Stimulated activated CD8-positive, alpha-beta memory T cell treated with anti-CD3 and anti-CD28 coated beads, Interleukin-7, amount 100 ng/mL, for 4 hours (primary cell): ENCODE measurements at regions not wholly inside any gene's neighbourhood (a gene's known extent, or its start where the extent isn't known, plus 50 kb on each side); places are given as distances from the start of the nearest gene placed in this dataset.

ENCODE experiments used
- DNase-seq, 2 donors: peaks; one replicate each; pipeline ENCODE4 v3.0.0-alpha.2; 2020; ENCODE audit warnings: low read depth in 2 of 2

DNA sequence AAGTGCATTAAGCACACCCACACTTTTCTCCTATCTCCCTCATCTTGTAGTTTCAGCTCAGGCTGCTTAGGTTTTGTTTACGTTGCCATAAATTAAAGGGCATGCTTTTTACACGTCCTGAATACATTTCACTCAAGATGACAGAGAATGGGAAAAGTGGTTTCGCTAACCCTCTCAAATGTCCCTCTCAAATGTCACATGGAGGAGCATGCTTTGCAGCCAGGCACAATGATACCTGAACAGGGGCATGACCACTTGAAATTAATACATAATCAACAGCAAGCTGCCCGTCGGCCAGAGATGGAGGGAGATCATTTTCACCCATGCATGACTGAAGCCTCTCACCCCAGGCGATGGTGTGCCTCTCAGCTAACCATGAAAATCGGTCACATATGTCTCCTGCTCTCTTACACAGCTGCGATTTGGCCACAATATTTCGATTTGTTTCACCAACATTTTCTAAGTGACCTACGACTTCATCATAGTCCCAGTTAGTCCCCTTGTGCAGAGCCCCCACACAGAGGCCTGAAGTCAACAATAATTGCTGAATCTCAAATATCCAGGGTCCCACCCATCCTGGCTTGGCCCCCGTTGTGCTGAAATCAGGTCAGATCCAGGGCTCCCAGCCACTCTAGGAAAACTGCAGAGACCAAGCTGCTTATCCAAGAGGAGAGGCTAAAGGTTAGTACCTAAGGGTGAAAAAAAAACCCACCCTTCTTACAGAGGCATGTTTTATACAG, 373.9 kb upstream of the NFE2L3 start:
- DNase-seq, result no peak

DNA sequence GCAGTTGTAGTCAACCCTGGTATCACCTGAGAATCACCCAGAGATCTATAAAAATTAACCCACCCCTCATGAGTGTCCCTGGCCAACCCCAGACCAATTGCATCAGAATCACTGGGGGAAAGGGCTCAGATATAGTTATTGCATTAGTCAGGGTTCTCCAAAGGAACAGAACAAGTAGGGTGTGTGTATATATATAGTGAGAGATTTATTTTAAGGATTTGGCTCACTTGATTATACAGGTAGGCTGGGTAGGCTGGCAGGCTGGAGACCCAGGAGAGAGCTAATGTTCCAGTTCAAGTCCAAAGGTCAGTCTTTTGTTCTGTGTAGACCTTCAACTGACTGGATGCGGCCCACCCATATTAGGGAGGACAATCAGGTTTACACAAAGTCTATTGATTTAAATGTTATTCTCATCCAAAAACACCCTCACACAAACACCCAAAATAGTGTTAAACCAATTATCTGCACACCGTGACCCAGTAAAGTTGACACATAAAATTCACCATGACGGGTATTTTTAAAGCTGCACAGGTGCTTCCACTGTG, 372.9 kb upstream of the NFE2L3 start:
- no peak for DNase-seq

DNA sequence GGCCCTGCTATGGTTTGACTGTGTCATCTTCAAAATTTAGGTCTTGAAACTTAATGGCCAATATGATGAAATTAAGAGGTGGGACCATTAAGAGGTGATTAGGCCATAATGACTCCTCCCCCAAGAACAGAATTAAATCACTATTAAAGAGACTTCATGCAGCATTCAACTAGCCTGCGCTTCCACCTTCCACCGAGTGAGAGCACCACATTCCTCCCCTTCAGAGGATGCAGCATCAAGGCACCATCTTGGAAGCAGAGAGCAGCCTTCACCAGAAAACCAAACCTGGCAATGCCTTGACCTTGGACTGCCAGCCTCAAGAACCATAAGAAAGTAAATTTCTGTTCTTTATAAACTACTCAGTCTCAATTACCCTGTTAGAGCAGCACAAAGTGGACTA, 371.1 kb upstream of the NFE2L3 start:
- DNase-seq, result no peak

DNA sequence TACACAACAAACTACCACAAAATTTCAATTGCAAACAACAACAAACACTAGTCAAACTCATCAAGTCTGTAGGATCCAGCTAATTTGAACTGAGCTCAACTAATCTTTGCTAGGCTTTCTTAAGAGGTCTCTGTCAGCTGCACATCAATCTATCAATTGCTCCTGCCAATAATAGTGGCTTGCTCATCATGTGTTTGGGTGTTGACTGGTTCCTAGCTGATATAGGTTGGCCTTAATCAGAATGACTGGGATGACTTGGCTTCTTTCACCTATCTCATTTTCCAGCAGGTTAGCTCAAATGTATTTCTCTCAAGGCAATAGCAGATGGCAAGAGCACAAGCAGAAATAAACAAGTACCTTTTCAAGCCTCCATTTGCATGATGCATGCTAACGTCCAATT, 370.3 kb upstream of the NFE2L3 start:
- DNase-seq, result no peak

DNA sequence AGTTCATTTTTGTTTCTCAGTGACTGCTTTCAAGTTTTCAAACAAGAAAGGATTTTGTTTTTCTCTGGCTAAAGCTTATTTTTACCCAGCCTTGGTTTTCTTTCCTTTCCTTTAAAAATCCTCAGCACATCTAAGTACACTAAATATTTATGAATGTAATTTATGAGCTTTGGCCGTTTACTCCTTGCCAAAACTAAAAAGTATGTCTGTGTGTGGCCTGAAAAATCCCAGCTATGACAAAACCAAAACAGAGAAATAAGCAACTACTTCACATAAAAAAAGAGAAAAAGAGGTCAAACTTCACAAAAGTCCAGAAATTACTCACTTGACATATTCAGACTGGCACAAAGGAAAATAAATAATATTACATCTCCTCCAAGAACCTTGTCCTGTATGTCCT, 365.1 kb upstream of the NFE2L3 start:
- no peak for DNase-seq

DNA sequence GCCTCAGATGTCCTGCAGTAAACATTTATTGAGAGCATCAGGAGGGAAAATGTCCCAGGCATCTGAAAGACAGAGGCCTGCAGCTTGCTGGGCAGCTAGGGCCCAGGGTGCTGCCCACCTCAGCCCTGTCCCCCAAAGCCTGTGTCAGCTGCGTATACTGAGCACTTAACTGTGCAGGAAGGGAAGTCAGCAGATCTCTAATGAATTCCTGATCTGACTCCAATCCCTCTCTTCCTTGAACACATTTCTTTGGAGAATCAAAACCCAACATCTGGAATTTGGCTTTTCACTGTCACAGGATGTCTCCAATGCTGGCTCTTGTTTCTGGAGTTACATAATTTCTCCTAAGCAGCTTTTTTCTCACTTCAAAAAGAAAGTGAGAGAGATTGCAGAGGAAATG, 364.7 kb upstream of the NFE2L3 start:
- DNase-seq, result no peak

DNA sequence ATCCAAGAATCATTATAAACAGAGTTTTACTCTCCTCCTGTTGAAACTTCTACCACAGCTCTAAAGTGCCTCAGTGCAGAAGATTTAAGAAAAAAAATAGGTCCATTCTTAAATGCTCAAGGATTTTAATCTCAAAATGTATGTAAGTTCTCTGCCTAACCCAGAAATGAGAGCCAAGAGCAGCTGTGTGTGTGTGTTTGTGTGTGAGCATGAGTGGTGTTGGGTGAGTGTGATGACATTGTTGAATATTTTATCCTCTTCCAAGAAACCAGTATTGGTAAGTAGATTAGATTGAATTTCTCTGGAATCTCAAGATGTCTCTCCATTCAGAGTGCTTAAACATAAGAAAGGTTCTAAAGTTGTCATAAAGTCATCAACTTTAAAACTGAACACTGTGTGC, 363.6 kb upstream of the NFE2L3 start:
- no peak for DNase-seq

DNA sequence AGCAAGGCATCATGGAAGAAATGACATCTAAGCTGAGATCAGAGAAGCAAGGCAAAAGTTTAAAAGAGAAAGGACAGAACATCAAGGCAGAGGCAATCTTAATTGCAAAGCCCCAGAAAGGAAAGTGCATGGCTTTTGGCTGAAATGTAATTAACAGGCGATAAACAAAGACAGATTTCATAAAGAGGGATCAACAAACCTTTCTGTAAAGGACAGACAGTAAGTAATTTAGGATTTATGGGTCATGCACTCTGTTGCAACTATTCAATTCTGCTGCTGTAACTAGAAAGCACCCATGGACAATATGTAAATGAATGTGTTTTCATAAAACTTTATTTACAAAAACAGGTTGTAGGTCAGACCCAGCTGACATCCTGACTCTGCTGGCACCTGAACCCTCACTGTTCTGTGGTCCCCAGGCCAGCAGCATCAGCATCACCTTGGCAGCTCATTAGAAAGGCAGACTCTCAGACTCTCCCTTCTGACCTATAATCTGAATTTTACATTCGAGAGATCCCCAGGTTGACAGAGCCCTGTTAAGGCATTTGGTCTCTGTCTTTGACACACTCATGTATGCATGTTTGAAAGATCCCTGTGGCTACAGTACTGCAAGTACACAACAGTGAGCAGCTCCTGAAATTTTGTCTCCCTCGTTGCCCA, 362.9 kb upstream of the NFE2L3 start:
- no peak for DNase-seq

DNA sequence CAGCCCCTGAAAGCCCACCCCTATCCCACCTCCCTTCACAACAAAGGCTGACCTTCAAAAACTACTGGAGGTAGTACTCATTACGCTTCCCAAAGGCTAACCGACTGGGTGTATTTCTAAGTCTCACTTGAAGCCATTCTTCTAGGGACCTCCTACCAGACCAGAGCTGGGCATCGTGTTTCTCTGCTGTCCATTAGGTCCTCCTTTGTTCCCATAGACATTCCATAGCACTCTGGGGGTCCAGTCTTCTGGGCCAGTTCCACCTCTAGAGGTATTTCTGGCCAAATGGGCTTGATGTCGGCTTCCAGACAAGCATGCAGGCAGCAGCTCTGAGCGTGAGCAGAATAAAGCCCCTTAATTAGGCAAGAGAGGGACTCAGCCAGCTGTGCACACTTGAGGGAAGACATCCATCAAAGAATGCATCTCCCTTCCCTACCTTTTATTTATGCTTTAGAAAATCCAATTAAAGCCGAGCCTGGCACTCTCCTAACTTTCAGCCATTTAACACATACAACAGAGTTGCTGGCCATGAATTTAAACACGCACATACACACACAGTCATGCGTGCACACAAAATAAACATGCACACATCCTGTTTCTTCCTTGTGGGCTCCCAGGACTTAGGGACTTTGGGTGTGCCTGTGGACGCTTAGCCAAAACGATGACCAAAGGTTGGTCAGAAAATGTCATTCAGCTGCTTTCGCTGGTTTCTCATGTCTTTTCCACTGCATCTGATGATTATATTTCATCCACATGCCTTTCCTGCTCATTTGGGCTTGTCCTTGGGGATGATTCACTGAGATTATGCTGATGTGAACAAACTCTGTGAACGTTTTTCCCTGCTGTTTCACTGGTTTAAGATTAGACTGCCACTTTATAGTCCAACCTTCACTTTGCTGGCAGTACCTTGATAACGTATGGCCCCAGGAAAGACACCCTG, 362.0 kb upstream of the NFE2L3 start:
- DNase-seq, result no peak

DNA sequence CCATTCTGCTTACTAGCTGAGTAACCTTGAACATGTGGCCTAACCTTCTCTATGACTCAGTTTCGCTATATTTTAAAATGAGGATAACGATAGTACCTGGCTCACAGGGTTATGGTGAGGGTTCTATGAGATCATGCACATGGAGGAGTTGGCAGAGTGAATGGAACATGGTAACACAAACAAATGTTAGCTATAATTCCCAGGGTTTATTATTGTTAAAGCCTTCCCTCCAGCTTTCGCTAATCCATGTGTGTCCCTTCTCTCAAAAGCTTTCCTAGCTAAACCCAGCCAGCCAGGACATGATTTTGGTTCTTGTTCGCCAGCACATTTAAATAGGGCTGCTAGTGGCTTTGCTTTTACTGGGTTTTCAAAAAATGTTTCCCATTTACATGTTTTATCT, 361.0 kb upstream of the NFE2L3 start:
- no peak for DNase-seq

DNA sequence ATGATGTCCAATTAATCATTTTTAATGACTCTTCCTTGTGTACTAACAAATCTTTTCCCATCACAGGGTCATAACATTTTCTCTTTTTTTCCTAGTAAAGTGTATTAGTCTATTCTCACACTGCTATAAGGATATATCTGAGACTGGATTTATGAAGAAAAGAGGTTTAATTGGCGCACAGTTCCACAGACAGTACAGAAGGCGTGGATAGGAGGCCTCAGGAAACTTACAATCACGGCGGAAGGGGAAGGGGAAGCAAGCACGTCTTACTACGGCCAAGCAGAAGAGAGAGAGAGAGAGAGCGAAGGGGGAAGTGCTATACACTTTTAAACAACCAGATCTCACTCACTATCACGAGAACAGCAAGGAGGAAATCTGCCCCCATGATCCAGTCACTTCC, 359.4 kb upstream of the NFE2L3 start:
- DNase-seq, result no peak

DNA sequence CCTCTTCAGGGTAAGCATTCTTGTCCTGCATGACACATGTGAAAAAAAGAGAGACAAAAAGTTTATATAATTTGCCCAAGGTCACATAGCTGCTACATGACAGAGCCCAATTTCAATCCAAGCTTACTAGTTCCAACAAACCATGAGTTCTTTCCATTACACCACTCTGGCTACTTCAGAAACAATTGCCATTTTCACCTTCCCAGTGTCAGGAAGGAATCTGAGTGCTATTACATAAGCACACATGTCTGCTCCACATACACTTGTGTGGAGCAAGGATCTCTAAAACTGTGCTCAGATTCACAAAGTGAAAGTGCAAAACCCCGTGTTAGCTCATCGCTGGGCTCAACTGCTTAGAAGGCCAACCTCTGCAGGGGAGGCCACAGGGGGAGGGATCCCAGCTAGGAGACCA, 356.2 kb upstream of the NFE2L3 start:
- DNase-seq, result no peak

DNA sequence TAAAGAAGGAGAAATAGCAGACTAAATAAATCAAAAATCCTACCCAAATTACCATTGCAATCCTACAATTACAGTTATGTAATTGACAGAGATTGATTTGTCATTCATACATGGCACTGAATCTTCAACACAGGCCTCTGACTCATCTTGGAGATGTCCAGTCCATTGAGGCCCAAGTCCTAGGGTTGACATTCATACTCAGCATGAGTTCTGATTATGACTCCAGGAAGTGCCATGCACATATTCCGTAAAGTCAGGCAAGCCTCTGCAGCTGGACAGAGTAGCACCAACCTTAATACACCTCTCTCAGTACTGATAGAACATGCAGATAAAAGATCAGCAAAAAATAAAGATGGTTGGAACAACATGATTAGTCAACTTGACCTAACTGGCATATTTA, 353.7 kb upstream of the NFE2L3 start:
- no peak for DNase-seq

DNA sequence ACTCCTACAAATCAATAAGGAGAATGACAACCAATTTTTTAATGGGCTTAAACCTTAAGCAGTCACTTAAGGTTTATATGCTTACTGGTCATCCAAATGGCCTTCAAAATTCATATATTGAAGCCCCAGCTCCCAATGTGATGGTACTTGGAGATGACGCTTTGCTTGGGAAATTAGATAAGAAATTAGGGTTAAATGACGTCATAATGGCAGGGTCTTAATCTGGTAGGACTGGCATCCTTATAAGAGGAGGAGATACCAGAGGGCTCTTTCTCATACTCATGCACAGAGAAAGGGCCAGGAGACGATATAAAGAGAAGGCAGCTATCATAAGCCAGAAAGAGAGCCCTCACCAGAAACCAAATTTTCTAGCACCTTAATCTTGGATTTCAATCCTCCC, 350.8 kb upstream of the NFE2L3 start:
- no peak for DNase-seq

DNA sequence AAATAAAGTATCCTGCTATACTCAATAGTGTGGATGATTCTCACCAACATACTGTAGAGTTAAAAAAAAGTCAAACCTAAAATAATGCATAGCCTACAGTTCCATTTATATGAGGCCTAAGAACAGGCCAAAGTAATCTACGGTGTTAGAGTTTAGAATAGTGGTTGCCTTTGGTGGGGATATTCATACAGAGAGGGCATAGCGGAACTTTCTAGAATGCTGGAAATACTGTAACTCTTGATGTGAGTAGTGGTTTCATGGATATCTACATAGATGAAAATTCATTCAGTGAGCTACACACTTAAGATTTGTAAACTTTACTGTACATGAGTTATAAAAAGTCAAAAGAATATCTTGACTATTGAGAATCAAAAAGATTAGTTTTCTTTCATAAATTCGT, 349.9 kb upstream of the NFE2L3 start:
- DNase-seq, result no peak

DNA sequence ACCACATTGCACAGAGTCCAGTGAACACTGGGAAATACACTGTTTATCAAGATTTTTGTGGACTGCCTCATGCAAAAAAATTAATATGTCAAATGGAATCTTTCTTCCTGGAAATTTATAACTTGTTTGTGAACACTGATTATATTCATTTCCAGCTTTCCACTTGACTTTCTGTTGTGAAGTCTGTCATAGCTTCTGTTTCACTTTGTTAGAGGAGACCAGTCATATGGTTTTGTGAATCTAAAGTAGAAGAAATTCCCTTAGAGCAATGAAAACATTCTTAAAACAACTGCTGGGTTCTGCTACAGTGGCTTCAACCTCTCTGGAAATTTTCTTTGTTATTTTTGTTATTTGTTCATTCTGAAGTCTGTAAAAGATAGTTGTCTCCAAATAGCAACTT, 349.5 kb upstream of the NFE2L3 start:
- DNase-seq, result no peak

DNA sequence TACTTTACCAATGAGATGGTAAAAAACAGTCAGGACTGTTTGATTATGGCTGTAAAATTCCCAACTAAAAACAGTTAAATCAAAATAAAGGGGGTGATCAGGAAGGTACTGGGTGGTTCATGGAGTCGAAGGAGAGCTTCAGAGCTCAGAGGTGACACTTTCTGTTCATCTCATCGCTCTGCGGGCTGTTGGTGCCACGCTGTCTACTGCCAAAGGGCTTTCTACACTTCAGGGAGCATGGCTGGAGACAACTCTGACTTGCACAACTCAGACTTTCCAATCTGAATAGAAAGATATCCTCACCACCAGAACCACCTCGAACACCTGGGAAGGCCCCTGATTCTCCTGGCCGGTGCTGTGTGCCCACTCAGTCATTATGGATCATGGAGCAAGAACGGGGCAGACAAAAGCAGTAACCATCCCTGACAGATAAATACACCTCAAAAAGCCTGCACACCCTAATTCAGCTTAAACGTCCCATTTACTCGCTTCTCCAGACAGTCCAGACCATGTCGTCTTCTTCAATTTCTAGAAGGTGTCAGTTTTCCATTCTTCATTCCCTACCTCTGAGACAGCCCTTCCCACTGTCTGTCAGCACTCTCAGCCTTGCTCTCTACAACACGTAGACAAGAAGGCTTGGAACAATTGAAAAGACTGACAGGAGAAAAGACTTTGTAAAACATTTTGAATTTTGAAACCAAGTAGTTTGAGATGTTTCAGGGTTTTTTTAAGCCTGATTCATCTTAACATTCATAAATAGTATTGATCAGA, 348.7 kb upstream of the NFE2L3 start:
- no peak for DNase-seq

DNA sequence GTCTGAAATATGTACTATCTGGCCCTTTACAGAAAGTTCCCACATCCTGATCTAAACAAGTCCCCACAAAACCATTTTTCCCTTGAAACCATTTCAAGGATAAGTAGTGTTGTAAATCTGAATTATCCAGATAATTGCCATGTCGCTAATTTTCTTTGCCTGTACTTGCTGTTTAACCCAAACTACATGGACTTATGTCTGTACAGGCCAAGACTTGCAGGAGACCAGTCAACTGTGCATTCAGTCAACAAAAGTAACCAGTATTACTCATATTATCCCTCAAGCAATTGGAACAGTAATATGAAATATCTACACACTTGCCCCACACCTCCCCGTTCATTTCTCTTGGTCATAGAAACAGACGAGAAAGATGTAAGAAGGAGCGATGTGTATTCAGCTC, 347.8 kb upstream of the NFE2L3 start:
- no peak for DNase-seq

DNA sequence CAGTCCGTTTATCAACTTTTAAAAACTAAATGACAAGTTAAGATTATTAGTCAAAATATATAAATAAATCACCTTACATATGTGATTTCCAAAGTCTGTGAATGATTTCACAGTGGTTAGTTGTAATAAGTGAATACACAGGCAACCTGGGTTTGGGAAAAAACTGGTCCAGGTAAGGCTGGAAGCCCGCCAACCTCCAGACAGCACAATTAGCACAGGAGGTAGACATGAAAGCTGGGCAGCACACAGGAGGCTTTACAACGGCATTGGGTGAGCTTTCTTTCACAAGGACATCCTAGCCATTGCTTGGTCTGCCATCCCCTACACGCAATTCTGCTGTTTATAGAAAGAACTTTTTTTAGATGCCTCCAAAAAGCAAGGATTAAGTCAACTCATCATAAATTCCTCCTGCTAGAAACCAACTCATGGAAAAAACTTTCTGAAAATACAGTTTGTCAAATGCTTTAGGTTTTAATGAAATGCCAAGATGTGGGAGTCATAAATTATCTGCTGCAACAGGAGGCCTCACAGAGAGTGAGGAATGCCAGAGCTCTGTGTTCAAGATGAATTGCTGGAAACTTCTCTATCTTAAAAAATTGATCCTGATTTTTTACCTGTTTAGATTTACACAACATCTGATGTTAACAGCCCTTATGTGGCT, 346.8 kb upstream of the NFE2L3 start:
- DNase-seq, result no peak

DNA sequence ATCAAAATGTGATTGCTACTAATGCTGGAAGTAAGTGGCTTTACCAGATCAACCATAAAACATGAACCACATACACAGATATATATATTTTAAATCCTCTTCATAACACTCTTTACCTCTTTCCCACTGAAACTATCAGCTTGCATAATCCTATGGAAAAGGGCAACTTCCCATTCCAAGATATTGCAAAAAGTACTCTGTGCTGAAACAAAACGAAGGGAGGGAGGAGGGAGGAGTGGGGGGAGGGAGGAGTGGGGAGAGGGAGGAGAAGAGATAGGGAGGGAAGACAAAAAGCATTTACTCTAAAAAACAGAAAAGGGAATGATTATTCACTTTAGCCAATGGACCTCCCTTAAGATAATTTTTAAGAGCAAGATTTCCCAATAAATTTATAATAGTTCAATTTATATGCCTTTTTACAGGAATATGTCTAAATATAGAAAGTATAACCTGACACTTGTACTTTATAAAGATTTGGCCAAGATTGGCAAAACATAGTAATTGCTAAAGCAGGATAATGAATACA, 344.8 kb upstream of the NFE2L3 start:
- DNase-seq, result no peak

DNA sequence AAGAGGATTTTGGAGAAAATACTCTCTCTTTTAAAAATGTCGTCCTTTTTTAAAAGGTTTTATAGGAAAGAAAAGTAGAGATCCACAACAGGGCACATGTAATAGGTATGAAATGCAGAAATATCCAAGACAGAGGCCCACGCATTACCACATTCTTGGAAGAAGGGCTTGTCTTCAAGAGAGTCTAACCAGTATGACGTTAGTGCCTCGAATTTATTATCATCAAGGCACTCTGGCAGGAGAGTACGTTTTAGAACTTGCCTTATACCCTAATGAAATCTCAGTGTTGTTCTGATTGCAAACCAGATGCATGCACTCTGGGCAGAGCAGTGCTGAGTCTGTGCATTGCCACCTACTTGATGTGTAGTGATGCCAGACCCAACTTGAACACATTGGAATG, 342.6 kb upstream of the NFE2L3 start:
- DNase-seq, result no peak
